NCI-H146 treated with DMSO at 0.1 percent for 48 hours (cell line): ENCODE measurements at regions not wholly inside any gene's neighbourhood (a gene's known extent, or its start where the extent isn't known, plus 50 kb on each side); places are given as distances from the start of the nearest gene placed in this dataset.

Source experiments
- DNase-seq: peaks from one replicate; lab custom pipeline; 2025; ENCODE audit not compliant: unreplicated experiment; lab: John Stamatoyannopoulos, UW

DNA sequence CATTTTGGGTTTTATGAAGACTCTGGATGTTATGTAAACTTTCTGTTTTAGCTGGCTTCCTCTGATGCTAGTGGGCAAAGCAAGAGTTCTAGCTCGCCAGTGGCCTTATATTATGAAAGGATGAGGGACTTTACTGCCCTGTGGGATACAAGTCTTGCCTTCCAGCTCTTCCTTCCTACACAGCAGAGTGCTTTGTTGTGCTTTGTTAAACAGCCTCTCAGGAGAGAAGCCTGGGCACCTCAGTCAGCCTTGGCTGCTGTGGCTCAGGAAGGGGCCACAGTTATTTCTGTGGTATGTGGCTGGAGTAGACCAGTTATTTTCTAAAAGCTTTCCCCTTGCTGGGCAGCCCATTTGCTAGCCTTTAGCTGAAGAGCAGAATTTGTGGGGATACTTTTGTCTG lies 69.5 kb upstream of the SUCLG2 start:
- no peak for DNase-seq

DNA sequence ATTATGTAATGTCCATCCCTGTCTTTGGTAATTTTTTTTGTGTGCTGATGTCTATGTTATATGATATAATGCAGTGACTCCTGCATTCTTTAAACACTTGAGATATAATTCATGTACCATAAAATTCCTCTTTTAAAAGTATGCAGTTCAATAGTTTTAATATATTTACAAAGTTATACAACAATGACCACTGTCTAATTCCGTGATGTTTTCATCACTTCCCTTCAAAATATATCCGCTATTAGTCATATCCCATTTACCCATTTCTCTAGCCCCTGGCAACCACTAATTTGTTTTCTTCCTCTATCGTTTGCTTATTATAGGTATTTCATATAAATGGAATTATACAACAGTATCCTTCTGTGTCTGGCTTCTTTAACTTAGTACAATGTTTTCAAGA lies 64.9 kb upstream of the SUCLG2 start:
- DNase-seq = no peak

DNA sequence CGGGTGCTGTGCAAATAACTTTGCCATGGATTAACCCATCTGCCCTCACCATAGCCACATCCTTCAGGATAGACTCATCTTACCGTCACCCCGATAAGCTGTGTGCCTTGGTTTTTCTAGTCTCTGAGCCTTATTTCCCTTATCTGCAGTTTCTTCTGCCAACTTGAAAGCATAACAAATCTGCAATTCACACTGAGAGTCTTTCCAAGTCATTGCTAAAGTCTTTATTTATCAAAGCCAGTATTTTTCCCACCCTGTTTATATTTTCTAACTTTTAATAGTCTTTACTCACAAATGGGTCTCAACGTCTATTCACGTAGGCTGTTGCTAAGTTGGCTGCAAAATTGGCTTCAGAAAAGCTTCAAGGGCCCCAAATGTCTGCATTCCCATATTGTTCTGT lies 61.6 kb upstream of the SUCLG2 start:
- no peak for DNase-seq

DNA sequence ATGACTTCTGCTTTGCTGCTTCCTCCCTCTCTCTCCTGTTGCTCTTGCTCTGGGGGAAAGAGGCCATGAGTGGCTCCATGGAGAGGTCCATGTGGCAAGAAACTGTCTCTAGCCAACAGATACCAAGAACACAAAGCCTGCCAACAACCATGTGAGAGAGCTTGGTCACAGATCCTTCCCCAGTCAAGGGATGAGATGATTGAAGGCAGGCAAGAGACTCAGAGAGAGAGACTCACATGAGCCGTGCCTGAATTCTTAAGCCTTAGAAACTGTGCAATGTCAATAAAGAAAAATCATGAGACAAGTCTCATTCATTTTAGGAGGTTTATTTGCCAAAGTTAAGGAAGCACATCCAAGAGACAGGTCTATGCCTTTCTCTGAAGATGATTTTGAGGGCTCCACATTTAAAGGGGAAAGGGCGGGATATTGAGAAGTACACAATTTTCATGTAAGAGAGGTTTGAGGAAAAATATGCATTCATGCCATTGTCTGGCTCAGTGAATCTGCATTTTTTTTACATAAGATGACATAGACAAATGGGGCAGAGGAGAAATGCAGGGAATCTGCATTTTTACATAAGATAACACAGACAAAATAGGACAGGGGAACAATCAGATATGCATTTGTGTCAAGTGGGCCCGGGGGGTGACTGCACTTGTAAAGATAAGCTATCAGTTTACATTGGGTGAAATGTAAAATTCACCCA lies 59.5 kb upstream of the SUCLG2 start:
- DNase-seq = no peak

DNA sequence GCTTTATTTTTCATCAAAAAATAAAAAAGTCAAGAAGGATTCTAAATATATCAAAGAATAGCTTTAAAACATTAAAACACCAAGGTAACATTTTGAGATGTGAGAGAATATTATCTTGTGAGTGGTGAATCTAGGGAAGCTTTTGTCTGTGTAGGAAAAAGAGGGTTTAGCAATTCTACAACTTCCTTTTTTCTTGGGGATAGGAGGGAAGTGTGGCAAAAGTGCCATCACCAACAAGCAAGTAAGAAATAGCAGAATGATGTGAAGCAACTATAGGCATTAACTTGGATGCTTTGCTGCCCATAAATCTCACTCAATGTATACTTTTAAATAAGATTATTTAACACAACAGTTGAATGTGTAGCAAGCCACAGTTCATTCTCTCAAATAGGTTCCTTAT lies 57.8 kb upstream of the SUCLG2 start:
- DNase-seq = no peak

DNA sequence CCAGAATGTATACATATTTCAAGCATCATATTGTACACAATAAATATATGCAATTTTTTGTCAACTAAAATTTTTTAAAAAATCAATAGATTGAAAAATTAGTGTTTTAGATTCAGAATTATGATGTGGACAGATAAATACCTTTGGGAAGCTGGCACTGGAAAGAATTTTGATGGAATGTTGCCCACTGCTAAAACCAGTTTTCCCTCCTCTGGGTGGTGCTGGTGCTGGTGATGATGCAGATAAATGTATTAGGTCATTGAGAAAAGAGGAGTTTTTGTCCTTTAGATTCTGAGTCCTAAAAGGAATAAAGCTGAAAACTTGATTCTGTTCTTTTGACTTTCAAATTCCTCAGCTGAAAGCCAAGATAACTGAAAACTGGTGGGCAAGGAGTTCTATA lies 56.0 kb upstream of the SUCLG2 start:
- no peak for DNase-seq

DNA sequence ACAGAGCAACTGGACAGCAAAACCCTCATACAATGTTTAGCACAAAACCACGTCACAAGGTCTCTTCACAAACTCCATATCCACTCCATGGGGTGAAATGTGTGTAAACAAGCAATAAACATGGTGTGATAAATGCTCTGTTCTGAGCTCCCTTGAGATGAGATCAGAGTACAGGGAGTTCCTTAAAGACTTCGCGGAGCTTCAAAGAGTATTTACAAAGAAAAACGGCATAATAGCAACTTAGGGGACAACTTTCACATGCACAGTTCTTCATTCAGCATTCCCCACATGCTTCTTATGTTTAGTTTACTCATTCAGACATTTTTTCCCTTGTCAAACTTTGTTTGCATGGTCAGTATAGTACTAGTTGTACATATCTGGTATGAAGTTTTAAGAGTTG lies 52.5 kb upstream of the SUCLG2 start:
- no peak for DNase-seq

DNA sequence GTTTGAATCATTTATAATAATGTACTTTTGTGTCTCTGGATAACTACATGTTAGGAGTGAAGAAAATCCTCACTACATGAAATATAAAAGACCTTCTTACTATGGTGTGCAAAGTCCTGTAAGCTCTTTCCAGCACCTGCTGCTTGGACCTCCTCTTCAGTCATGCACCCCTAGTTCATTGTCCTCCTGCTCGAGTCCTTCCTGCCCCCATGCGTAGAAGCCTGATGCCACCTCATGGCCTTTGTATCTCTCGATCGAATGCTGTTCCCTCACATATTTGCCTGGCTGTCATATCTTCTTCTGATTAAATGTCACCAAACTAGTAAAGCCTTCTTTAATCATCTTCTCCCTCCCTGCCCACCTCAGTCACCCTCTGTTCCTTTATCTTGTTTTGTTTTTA lies 49.9 kb upstream of the SUCLG2 start:
- no peak for DNase-seq
